ENCODE measurements at regions not wholly inside any gene's neighbourhood (a gene's known extent, or its start where the extent isn't known, plus 50 kb on each side); places are given as distances from the start of the nearest gene placed in this dataset.

GRCh38 chr3:67870477-67870876 lies 216.1 kb upstream of the SUCLG2 start:
- no peak overlapping the region for H3K27ac Mint-ChIP-seq
- H3K9me3 Mint-ChIP-seq = no peaks in the 10 kb centered on the region
- DNase-seq = no peak
- no peaks in the 10 kb centered on the region for H3K36me3 Mint-ChIP-seq (ENCODE audit: low read depth)
- CTCF ChIA-PET = interaction anchor here (0.6 kb wide), 1 partner anchor 8 kb away, joined by 3 read pairs; no protein-coding TSS in a partner anchor
- no peaks in the 10 kb centered on the region for H3K4me1 Mint-ChIP-seq (ENCODE audit: low read depth)
- no peaks in the 10 kb centered on the region for H3K27me3 Mint-ChIP-seq (ENCODE audit: low read depth)
- H3K4me3 Mint-ChIP-seq = no peak overlapping the region
- intact Hi-C loops (cut with micrococcal nuclease) = no loop called here

- no peak for DNase-seq
- CTCF ChIA-PET = no interaction called here
- Mint-ChIP-seq H3K27ac (no peak overlapping the region), H3K27me3 (ENCODE audit: low read depth) (no peaks in the 10 kb centered on the region), H3K4me1 (ENCODE audit: low read depth) (no peaks in the 10 kb centered on the region), H3K9me3 (no peaks in the 10 kb centered on the region), H3K36me3 (ENCODE audit: low read depth) (no peaks in the 10 kb centered on the region), H3K4me3 (no peak overlapping the region)
- intact Hi-C loops (cut with micrococcal nuclease) = no loop called here
These were observed 212.2 kb upstream of the SUCLG2 start for GRCh38 chr3:67866571-67866970.

DNA sequence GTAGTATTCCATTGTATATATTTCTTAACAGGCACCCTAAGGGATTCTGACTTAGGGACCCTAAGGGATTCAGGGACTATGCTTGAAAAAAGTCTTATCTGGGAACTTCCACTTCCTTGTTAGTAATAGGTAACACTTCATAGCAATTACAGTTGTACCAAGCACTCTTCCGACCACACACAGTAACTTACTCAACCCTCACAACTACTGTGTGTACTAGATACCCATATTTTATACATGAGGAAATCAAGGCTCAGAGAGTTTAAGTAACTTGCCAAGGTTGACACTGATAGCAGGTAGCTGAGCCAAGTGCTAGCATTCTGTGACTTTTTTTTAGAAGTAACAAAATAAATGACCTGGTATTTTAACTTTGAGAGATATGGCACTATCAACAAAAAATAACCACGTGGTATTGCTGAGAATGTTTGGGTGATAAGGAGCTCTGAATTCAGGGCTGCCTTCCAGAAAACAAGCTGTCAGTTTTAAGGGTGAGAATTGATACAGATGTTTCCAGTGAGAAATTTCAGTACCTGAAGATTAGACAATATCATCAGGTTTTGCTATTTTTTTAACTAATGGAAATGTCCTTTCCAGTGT lies 210.3 kb upstream of the SUCLG2 start:
- no peak overlapping the region for H3K27ac Mint-ChIP-seq
- intact Hi-C loops (cut with micrococcal nuclease) = loop anchor here (1.0 kb wide), 1 partner anchor 751 kb away; no protein-coding TSS in a partner anchor
- no peaks in the 10 kb centered on the region for H3K27me3 Mint-ChIP-seq (ENCODE audit: low read depth)
- CTCF ChIA-PET = no interaction called here
- no peak for DNase-seq
- peaks cover 4% of the 10 kb centered on the region for H3K9me3 Mint-ChIP-seq
- no peaks in the 10 kb centered on the region for H3K4me1 Mint-ChIP-seq (ENCODE audit: low read depth)
- H3K36me3 Mint-ChIP-seq (ENCODE audit: low read depth) = no peaks in the 10 kb centered on the region
- no peak overlapping the region for H3K4me3 Mint-ChIP-seq

DNA sequence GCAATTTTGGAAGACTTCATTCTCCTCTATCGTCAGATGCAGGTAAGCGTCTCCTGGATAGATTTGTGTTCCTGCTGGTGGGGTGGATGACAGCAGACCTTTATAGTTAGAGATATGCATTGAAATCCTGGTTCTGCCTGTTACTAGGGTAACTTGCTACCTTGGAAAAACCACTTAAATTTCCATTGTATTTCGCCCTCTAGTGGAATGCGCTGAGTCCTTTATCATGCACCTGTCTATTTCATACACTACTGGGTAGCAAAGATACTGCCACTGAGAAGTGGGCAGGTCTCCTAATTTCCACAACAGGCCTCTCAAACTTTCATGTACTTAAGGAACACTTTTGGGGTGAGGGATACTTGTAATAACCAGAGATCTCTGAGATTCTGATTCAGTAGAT lies 209.5 kb upstream of the SUCLG2 start:
- no peak overlapping the region for H3K27ac Mint-ChIP-seq
- no peaks in the 10 kb centered on the region for H3K36me3 Mint-ChIP-seq (ENCODE audit: low read depth)
- DNase-seq = no peak
- H3K4me3 Mint-ChIP-seq = no peak overlapping the region
- intact Hi-C loops (cut with micrococcal nuclease) = loop anchor here (1.0 kb wide), 1 partner anchor 751 kb away; no protein-coding TSS in a partner anchor
- CTCF ChIA-PET = no interaction called here
- H3K4me1 Mint-ChIP-seq (ENCODE audit: low read depth) = no peaks in the 10 kb centered on the region
- H3K9me3 Mint-ChIP-seq = peaks cover 11% of the 10 kb centered on the region
- no peaks in the 10 kb centered on the region for H3K27me3 Mint-ChIP-seq (ENCODE audit: low read depth)

DNA sequence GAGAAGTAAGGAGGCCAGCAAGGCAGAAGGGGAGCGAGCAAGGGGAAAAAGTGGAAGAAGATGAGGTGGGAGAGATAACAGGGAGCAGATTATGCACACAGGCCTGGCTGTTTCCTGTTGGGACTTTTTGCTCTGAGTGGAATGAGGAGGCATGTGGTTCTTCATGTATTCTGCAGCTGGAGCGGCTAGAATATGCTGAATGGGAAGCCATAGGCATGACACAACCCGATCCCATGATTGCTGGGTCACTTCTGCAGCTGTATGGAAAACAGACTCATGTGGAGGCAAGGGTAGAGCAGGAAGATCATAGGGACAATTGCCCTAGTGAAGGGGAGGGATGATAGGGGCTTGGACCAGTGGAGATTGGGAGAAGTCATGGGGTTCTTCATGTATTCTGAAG lies 206.0 kb upstream of the SUCLG2 start:
- no peak for DNase-seq
- intact Hi-C loops (cut with micrococcal nuclease) = no loop called here
- no peak overlapping the region for H3K27ac Mint-ChIP-seq
- H3K4me3 Mint-ChIP-seq = no peak overlapping the region
- H3K9me3 Mint-ChIP-seq = peaks cover 11% of the 10 kb centered on the region
- H3K36me3 Mint-ChIP-seq (ENCODE audit: low read depth) = no peaks in the 10 kb centered on the region
- CTCF ChIA-PET = no interaction called here
- peaks cover 5% of the 10 kb centered on the region for H3K4me1 Mint-ChIP-seq (ENCODE audit: low read depth)
- no peaks in the 10 kb centered on the region for H3K27me3 Mint-ChIP-seq (ENCODE audit: low read depth)

DNA sequence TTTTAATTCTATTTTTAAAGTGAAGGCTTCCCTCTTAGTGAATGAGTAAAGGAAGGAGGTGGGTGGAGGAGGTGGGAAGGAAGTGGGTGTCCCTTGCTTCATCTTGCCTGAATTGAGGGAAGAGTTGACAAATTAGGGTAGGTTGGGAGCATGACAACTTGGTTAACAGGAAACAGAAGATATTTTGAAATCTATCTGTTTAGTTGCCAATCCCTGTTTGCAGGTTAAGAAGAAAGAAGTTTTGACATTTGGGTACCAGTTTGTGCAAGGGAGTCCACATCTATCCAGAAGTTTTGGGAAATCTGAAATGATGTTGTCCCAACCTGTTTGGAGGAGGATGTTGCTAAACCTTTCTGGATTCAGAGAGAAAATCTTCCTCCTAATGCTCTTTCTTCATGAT lies 204.1 kb upstream of the SUCLG2 start:
- Mint-ChIP-seq H3K36me3 (ENCODE audit: low read depth) (no peaks in the 10 kb centered on the region), H3K4me3 (no peak overlapping the region), H3K27ac (no peak overlapping the region), H3K4me1 (ENCODE audit: low read depth) (peaks cover 5% of the 10 kb centered on the region), H3K9me3 (peaks cover 11% of the 10 kb centered on the region), H3K27me3 (ENCODE audit: low read depth) (no peaks in the 10 kb centered on the region)
- intact Hi-C loops (cut with micrococcal nuclease) = no loop called here
- DNase-seq = no peak
- CTCF ChIA-PET = no interaction called here

GRCh38 chr3:67856718-67857117 lies 202.3 kb upstream of the SUCLG2 start:
- no peak overlapping the region for H3K4me3 Mint-ChIP-seq
- no peaks in the 10 kb centered on the region for H3K36me3 Mint-ChIP-seq (ENCODE audit: low read depth)
- H3K27me3 Mint-ChIP-seq (ENCODE audit: low read depth) = no peaks in the 10 kb centered on the region
- peaks cover 5% of the 10 kb centered on the region for H3K4me1 Mint-ChIP-seq (ENCODE audit: low read depth)
- DNase-seq = no peak
- intact Hi-C loops (cut with micrococcal nuclease) = no loop called here
- CTCF ChIA-PET = interaction anchor here (1.1 kb wide), 1 partner anchor 12 kb away, joined by 4 read pairs; no protein-coding TSS in a partner anchor
- no peak overlapping the region for H3K27ac Mint-ChIP-seq
- peaks cover 11% of the 10 kb centered on the region for H3K9me3 Mint-ChIP-seq

DNA sequence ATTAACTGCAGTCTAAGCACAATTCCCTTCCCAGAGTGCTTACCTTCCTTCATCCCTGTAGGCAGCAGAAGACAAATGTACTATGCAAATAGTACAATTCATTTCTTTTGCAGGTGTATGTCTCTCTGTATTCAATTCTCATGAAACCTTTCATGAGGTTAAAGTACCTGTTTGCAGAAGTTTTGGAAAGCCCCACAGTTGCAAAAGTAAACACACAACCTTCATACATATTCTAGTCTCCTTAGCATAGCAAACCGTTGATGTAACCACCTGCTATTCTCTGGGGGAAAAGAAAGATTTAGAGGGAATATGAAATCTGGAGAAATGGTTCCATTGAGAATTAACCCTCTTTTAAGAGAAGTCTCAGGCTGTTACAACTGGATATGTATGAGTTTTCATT lies 200.3 kb upstream of the SUCLG2 start:
- Mint-ChIP-seq H3K27ac (no peak overlapping the region), H3K4me1 (ENCODE audit: low read depth) (peaks cover 5% of the 10 kb centered on the region), H3K27me3 (ENCODE audit: low read depth) (no peaks in the 10 kb centered on the region), H3K36me3 (ENCODE audit: low read depth) (no peaks in the 10 kb centered on the region), H3K9me3 (peaks cover 7% of the 10 kb centered on the region), H3K4me3 (no peak overlapping the region)
- CTCF ChIA-PET = no interaction called here
- no peak for DNase-seq
- intact Hi-C loops (cut with micrococcal nuclease) = no loop called here

DNA sequence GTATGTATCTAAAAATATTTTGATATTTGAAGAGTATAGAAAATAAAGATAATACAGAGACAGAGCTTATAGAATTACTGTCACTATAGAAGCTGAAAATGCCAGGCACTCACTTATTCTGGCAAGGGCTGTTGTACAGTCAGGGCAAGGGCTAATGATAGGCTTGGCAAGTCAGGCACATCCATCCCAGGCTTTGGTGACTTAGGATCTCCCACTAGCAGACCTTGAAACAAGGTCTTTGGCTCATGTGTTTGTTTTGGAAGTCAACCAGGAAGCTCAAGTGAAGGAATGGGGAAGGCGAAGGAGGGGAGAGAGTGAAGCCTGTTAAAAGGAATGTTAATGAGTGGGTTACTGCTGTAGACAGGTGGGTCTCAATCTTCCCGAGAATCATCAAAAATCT lies 199.1 kb upstream of the SUCLG2 start:
- Mint-ChIP-seq H3K27ac (no peak overlapping the region), H3K9me3 (no peaks in the 10 kb centered on the region), H3K36me3 (ENCODE audit: low read depth) (no peaks in the 10 kb centered on the region), H3K4me1 (ENCODE audit: low read depth) (peaks cover 2% of the 10 kb centered on the region), H3K27me3 (ENCODE audit: low read depth) (no peaks in the 10 kb centered on the region), H3K4me3 (no peak overlapping the region)
- DNase-seq = no peak
- CTCF ChIA-PET = no interaction called here
- intact Hi-C loops (cut with micrococcal nuclease) = no loop called here

DNA sequence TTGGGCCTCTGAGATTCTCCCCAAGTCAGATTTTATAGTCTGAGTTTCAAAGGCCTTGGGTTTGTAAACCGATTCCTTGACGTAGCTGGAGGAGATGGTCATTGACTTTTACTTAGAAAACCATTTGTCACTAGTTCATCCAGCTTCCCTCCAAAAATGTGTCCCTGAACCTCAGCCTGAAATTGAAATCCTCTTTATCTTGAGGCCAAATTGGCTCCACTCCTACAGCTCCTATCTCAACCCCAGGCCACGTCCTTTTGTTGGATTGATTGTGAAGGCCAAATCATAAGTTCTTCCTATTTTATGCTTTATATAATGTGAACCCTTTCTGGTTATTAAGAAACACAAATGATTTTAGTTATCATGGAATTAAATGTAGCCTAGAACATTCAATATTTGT lies 193.9 kb upstream of the SUCLG2 start:
- no peak for DNase-seq
- H3K4me3 Mint-ChIP-seq = no peak overlapping the region
- H3K4me1 Mint-ChIP-seq (ENCODE audit: low read depth) = no peaks in the 10 kb centered on the region
- no peak overlapping the region for H3K27ac Mint-ChIP-seq
- H3K27me3 Mint-ChIP-seq (ENCODE audit: low read depth) = no peaks in the 10 kb centered on the region
- CTCF ChIA-PET = no interaction called here
- intact Hi-C loops (cut with micrococcal nuclease) = no loop called here
- H3K9me3 Mint-ChIP-seq = no peaks in the 10 kb centered on the region
- H3K36me3 Mint-ChIP-seq (ENCODE audit: low read depth) = no peaks in the 10 kb centered on the region

- intact Hi-C loops (cut with micrococcal nuclease) = no loop called here
- CTCF ChIA-PET = no interaction called here
- Mint-ChIP-seq H3K27ac (no peak overlapping the region), H3K9me3 (no peaks in the 10 kb centered on the region), H3K4me3 (no peak overlapping the region), H3K27me3 (ENCODE audit: low read depth) (no peaks in the 10 kb centered on the region), H3K36me3 (ENCODE audit: low read depth) (no peaks in the 10 kb centered on the region), H3K4me1 (ENCODE audit: low read depth) (no peaks in the 10 kb centered on the region)
- no peak for DNase-seq
These were observed 191.8 kb upstream of the SUCLG2 start for GRCh38 chr3:67846166-67846565.

DNA sequence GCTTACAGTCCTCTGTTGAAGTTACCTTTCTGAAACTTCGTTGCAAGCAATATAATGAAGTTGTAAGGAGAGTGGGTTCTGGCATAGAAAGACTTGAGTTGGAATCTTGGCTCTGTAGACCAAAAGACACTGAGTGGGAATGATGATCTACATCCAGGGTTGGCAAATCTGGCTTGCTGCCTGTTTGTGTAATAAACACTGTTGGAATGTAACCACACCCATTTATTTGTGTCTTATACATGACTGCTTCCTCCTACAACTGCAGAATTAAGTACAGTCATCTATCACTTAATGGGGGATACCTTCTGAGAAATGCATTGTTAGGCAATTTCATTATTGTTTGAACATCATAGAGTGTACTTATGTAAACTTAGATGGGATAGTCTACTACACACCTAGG lies 178.4 kb upstream of the SUCLG2 start:
- no peak for DNase-seq
- Mint-ChIP-seq H3K4me1 (ENCODE audit: low read depth) (no peaks in the 10 kb centered on the region), H3K9me3 (peaks cover 31% of the 10 kb centered on the region), H3K27ac (no peak overlapping the region), H3K4me3 (no peak overlapping the region), H3K36me3 (ENCODE audit: low read depth) (peaks cover 15% of the 10 kb centered on the region), H3K27me3 (ENCODE audit: low read depth) (no peaks in the 10 kb centered on the region)
- CTCF ChIA-PET = no interaction called here
- intact Hi-C loops (cut with micrococcal nuclease) = no loop called here

DNA sequence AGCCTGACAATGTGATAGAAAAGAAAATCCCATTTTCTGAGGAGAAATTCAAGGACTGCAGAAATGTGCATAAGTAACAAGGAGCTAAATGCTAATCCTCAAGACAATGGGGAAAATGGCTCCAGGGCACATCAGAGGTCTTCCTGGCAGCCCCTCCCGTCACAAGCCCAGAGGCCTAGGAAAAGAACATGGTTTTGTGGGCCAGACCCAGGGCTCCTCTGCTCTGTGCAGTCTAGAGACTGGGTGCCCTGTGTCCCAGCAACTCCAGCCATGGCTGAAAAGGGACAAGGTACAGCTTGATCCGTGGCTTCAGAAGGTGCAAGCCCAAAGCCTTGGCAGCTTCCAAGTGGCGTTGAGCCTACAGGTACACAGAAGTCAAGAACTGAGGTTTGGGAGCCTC lies 176.8 kb upstream of the SUCLG2 start:
- Mint-ChIP-seq H3K36me3 (ENCODE audit: low read depth) (peaks cover 15% of the 10 kb centered on the region), H3K27ac (no peak overlapping the region), H3K4me1 (ENCODE audit: low read depth) (no peaks in the 10 kb centered on the region), H3K9me3 (peaks cover 33% of the 10 kb centered on the region), H3K27me3 (ENCODE audit: low read depth) (no peaks in the 10 kb centered on the region), H3K4me3 (no peak overlapping the region)
- intact Hi-C loops (cut with micrococcal nuclease) = no loop called here
- CTCF ChIA-PET = no interaction called here
- no peak for DNase-seq

All from activated naive CD4-positive, alpha-beta T cell treated with anti-CD3 and anti-CD28 coated beads for 36 hours (primary cell).